ENCODE measurements at regions not wholly inside any gene's neighbourhood (a gene's known extent, or its start where the extent isn't known, plus 50 kb on each side); places are given as distances from the start of the nearest gene placed in this dataset.

DNA sequence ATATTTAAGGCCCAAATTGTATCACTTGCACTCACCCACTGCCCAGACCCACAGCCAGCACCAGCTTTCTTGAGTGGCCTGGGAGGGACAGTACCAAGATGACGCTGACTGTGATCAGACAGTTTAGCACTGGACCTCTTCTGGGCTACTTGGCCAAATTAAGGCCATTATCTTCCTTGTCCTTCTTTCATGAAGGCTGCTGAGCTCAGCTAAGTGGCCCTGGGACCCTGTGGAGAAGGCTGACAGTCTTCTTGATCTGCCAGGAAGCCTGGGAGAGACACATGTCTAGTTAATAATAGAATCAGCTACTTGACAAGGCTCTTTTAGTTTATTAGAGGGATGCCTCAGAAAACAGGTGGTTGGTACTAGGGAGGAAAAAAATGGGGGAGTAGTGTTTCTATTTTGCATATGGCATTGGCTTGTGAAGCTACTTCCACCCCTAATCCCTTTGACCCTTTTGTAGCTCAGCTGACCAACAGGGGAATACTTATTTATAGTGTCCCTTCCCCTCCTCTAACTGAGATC, 127.9 kb upstream of the NTM start:
- no peak for DNase-seq

- DNase-seq, result no peak
Observed at GRCh38 chr11:131246156-131246555, 124.3 kb upstream of the NTM start.

GRCh38 chr11:131246663-131247062, 123.8 kb upstream of the NTM start:
- no peak for DNase-seq

DNA sequence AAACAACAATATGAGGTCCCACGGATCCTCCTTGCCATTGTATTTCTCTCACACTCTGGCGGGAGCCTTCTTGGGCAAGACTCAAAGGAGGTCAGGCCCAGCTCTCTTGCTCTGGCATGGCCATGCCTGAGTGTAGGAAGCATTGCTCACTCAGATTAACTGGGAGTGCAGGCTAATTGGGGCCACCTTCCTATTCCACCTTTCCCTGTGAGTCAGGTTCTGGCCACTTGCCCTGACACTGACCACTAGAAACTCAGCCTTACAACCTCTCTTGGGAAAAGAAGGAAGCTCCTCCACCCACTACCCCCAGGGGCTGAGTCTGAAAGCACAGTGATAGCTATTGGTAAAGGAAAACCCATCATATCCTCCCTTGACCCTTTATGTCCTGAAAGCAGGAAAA, 121.8 kb upstream of the NTM start:
- DNase-seq, result no peak

DNA sequence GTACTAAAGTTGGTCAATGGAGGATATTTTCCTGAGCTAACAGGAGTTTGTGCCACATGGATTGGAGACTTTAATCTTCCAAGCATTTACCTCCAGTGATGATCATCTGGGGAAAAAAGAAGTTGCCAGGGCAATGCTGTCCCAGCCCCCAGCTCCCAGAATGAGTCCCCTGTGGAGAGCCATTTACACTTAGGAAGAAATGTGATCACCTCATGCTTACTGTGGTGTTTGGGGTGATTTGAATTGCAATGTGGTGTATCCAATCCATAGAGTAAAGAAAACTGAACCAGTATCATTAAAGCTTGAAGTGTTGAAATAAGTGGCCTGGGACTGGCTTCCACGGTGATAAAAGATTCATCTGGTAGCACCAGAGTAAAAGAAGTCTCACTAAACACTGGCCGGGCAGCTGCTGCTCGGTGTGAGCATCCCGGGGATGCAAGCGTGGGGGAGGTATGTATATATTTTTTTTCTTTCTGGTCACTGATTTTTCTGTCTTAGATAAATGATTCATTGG, 117.2 kb upstream of the NTM start:
- DNase-seq, result no peak

DNA sequence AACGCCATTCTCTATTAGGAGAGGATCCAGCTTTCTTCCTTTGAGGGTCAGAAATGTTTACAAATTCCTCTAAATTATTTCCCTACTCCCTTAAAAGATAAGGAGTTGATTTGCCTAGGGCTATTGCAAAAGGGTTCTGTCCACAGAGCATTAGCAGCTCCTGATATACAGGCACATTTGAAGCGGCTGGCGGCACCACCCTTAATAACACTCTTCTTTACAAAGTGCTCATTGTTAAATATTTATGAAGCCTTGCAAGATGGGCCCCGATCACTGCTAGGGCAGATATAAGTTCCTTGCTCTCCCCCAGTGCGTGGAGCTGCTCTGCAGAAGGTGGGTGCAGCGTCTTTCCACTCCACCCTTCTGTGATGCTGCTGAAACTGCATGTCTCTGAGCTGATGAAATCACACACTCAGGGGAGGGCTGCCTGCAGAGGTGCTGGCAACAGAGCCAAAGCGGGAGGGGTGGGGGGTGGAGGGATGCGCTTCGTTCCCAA, 116.7 kb upstream of the NTM start:
- no peak for DNase-seq

DNA sequence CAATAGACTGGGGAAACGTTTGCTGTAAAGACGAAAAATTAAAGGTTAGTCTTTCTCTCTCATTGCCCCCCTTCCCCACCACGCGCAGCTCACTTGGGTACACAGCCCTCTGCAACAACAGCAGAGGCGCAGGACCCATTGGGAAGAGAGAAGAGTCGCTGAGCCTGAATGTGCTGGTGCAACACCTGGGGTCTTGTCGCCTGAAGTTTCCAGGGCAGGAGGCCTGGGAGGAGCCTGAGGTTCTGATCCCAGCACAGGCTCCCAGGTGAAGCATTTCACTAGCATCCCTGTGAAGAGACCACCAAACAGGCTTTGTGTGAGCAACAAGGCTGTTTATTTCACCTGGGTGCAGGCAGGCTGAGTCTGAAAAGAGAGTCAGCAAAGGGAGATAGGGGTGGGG, 116.2 kb upstream of the NTM start:
- DNase-seq, result no peak

- DNase-seq, result no peak
Observed at GRCh38 chr11:131274233-131274632, 96.2 kb upstream of the NTM start.

DNA sequence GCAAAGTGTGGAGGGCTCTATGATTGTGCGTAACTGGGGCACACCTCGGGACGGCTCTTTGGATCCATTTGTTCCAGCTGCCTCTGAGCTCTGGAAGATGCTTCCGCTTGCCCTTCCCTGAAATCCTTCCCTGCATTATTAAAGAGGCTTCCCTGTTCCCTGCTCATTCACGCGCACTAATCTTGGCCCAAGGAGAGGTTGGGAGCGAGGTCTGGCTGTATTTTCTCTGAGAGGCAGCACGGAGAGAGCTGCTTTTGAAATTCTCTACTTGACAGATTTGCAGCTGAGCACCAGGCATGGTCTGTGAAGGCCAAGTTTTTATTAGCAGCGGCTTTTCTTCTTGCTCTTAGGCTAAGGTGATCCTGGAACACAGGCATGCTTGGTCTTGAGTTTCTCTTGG, 94.8 kb upstream of the NTM start:
- no peak for DNase-seq

DNA sequence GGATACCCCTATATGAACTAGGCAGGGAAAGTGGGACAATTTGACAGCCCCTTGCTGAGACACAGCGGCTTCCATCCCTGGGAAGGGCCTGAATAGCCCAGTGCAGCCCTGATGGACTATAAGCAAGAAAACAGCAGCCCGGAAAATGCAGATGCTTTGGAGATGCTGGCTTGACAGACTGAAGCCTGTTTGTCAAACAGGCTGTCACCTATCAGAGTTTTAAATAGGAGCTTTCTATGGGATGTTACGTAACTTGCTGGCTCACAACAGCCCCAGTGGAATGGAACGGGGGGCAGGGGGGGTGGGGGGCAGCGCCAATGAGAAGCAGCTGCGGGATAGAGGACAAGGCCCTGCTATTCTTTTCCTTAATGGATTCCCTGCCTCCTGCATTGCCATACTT, 91.9 kb upstream of the NTM start:
- DNase-seq, result no peak

- DNase-seq, result no peak
Observed at GRCh38 chr11:131279654-131280384, 90.6 kb upstream of the NTM start.

- DNase-seq, result no peak
Observed at GRCh38 chr11:131281316-131281715, 89.1 kb upstream of the NTM start.

DNA sequence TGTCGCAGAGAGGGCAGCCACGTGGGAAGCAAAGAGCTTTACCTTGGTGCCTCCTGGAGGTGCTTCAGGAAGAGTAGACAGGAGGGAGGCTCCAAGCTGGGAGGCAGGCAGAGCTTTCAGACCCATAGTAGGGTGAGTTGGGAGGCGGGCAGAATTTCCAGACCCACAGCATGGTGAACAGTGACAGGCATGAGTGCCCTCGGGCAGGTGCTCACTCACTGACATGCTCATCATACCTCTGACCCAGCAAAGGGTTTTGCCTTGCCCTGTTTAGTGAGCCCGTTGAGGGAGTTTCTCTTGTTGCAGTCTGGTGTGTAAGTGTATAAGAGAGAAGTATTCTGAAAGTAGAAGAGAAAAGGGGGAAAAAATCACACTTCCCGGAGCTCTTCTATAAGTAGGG, 86.4 kb upstream of the NTM start:
- DNase-seq, result no peak

GRCh38 chr11:131288521-131289091, 81.8 kb upstream of the NTM start:
- no peak for DNase-seq

- no peak for DNase-seq
Observed at GRCh38 chr11:131290185-131290584, 80.2 kb upstream of the NTM start.

GRCh38 chr11:131295986-131296385, 74.4 kb upstream of the NTM start:
- no peak for DNase-seq

DNA sequence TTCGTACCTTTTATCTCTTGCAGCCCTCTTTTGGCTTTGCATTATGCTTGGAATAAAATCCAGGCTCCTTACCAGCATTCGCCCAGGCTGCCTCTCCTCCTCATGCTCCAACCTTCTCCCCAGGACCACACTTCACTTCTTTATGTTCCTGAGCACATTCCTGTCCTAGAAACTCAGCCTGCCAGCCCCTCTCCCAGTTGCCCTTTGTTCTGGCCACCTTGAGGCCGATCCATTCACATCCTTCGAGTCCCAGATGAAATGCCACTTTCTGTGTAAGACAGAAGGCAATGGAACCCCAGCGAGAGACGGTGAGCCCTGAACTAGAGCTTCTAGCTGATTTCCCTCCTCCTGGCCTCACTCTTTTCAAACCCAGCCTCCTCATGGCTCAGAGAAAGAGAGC, 73.0 kb upstream of the NTM start:
- DNase-seq, result no peak

- no peak for DNase-seq
Observed at GRCh38 chr11:131299598-131300438, 70.6 kb upstream of the NTM start.

- DNase-seq, result no peak
Observed at GRCh38 chr11:131300439-131300717, 70.0 kb upstream of the NTM start.

DNA sequence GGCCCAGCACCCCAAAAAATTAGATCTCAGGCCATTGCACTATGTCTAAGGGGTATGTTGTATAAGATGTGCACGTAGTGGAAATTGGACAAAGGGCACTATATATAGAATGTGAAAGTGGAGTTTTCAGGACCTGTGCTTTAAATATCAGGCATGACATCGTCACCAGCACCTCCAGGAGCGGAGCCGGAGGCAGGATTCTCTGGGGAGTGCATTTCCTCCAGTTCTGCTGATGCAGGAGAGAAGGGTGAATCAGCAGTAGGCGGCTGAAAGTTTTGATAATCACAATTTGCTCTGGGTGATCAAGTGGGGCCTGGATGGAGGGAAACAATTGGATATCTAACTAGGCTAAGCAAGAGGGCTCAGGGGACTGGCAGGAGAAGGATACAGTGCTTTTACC, 69.1 kb upstream of the NTM start:
- DNase-seq, result no peak

DNA sequence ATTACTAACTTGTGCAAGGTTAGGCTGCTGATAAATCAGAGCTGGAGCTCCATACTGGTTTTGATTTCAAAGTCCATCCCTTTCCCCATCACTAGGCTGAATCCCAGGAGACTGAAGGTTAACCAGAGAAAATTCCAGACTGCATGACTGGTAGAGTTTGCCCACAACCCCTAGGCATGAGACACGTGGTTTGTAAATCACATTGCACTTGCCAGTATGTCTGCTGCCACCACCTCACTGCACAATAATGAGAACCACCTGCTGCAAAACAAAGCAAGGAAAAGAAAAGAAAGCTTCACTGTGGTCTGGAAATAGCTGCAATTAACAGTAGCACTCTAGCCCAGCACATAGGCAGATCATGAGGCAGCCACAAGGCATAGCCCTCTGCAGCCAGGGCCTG, 67.6 kb upstream of the NTM start:
- no peak for DNase-seq

DNA sequence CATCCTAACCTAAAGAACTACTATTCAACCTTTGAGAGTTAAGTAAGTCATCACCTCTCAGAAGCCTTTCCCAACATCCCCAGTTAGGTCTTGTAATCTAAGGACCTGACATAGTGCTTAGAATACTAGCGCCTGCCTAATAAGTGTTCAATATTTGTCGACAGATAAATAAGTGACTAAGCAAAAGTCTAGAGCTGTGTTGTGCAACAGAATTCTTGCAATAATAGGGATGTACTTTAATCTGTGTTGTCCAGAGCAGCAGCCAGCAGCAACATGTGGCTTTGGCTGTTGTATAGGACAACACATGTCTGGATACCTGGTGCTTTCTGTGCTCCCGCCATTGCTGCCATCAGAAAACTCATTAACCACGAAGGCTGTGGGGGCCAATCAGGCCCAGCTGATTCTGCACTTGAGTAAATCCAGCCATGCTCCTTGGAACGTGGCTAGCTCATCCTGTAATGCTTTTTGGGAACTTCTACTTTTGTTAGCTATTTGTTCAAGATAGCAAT, 66.8 kb upstream of the NTM start:
- no peak for DNase-seq

GRCh38 chr11:131305005-131305404, 65.4 kb upstream of the NTM start:
- no peak for DNase-seq

GRCh38 chr11:131307506-131307905, 62.9 kb upstream of the NTM start:
- no peak for DNase-seq

Data from activated CD8-positive, alpha-beta memory T cell treated with anti-CD3 and anti-CD28 coated beads, Interleukin-2, amount 50 U/mL, for 48 hours (primary cell).